ENCODE measurements at regions not wholly inside any gene's neighbourhood (a gene's known extent, or its start where the extent isn't known, plus 50 kb on each side); places are given as distances from the start of the nearest gene placed in this dataset.

GRCh38 chr1:193471981-193472380 lies 285.6 kb upstream of the B3GALT2 start:
- DNase-seq (ENCODE audit: low spot score) = no peak
- no peak for TF ChIP-seq CTCF (IDR thresholded peaks at IDR 0.05)
- Histone ChIP-seq H3K27ac (no peak overlapping the region), H3K4me3 (no peak overlapping the region)

- H3K27ac ChIP-seq = no peak overlapping the region
- no peak for DNase-seq (ENCODE audit: low spot score)
- no peak for TF ChIP-seq CTCF (IDR thresholded peaks at IDR 0.05)
- no peak overlapping the region for H3K4me3 ChIP-seq
These were observed 277.0 kb upstream of the B3GALT2 start for GRCh38 chr1:193463326-193463932.

GRCh38 chr1:193462629-193463320 lies 276.4 kb upstream of the B3GALT2 start:
- no peak overlapping the region for H3K27ac ChIP-seq
- DNase-seq (ENCODE audit: low spot score) = no peak
- TF ChIP-seq CTCF (IDR thresholded peaks at IDR 0.05) = no peak

GRCh38 chr1:193458628-193459027 lies 272.2 kb upstream of the B3GALT2 start:
- Histone ChIP-seq H3K4me3 (no peak overlapping the region), H3K27ac (no peak overlapping the region)
- no peak for TF ChIP-seq CTCF (IDR thresholded peaks at IDR 0.05)
- DNase-seq (ENCODE audit: low spot score) = no peak

More at GRCh38 chr1:193462629-193463320, 276.4 kb upstream of the B3GALT2 start:
- H3K4me3 ChIP-seq = no peak overlapping the region

GRCh38 chr1:193457676-193458075 lies 271.3 kb upstream of the B3GALT2 start:
- no peak for DNase-seq (ENCODE audit: low spot score)
- TF ChIP-seq CTCF (IDR thresholded peaks at IDR 0.05) = no peak
- H3K27ac ChIP-seq = no peak overlapping the region
- no peak overlapping the region for H3K4me3 ChIP-seq

- TF ChIP-seq CTCF (IDR thresholded peaks at IDR 0.05) = no peak
- DNase-seq (ENCODE audit: low spot score) = no peak
These were observed 270.4 kb upstream of the B3GALT2 start for GRCh38 chr1:193456811-193457280.

GRCh38 chr1:193451606-193452005 lies 265.2 kb upstream of the B3GALT2 start:
- TF ChIP-seq CTCF (IDR thresholded peaks at IDR 0.05) = no peak
- DNase-seq (ENCODE audit: low spot score) = no peak
- Histone ChIP-seq H3K4me3 (no peak overlapping the region), H3K27ac (no peak overlapping the region)

More at GRCh38 chr1:193456811-193457280, 270.4 kb upstream of the B3GALT2 start:
- H3K4me3 ChIP-seq = no peak overlapping the region
- H3K27ac ChIP-seq = no peak overlapping the region
